H9 (cell line): ENCODE measurements at regions not wholly inside any gene's neighbourhood (a gene's known extent, or its start where the extent isn't known, plus 50 kb on each side); places are given as distances from the start of the nearest gene placed in this dataset.

Experiments used
- DNase-seq: peaks from one replicate; pipeline ENCODE4 v3.0.0-alpha.2; 2017
- H2AFZ ChIP-seq: one replicate; pipeline ENCODE4 v1.6.1; 2013; ENCODE audit warnings: mild to moderate bottlenecking, low read length, control low read depth, moderate library complexity
- H2AK5ac ChIP-seq: 2 replicates; pipeline ENCODE4 v1.6.1; 2013; ENCODE audit warnings: low read length, control low read depth, mixed read lengths; ENCODE audit not compliant: insufficient read length
- H2BK120ac ChIP-seq: one replicate; pipeline ENCODE4 v1.6.1; 2013; ENCODE audit warnings: low read depth, mild to moderate bottlenecking, low read length, control low read depth, inconsistent platforms; ENCODE audit not compliant: poor library complexity, severe bottlenecking
- H2BK12ac ChIP-seq: 2 replicates; pipeline ENCODE4 v1.6.1; 2013; ENCODE audit warnings: low read length, control low read depth, mixed read lengths, low read depth; ENCODE audit not compliant: insufficient read length
- H2BK15ac ChIP-seq: 2 replicates; pipeline ENCODE4 v1.6.1; 2013; ENCODE audit warnings: low read depth, low read length, control low read depth
- H2BK20ac ChIP-seq: one replicate; pipeline ENCODE4 v1.6.1; 2013; ENCODE audit warnings: low read depth, mild to moderate bottlenecking, low read length, control low read depth, inconsistent platforms; ENCODE audit not compliant: poor library complexity, severe bottlenecking
- H2BK5ac ChIP-seq: 2 replicates; pipeline ENCODE4 v1.6.1; 2013; ENCODE audit warnings: low read length, control low read depth, mixed read lengths; ENCODE audit not compliant: insufficient read length
- H3K14ac ChIP-seq: 2 replicates; pipeline ENCODE4 v1.6.1; 2013; ENCODE audit warnings: low read length, control low read depth; ENCODE audit not compliant: insufficient read depth
- H3K18ac ChIP-seq: 2 replicates; pipeline ENCODE4 v1.6.1; 2013; ENCODE audit warnings: low read depth, mild to moderate bottlenecking, mixed read lengths, low read length, control low read depth; ENCODE audit not compliant: insufficient read length
- H3K23ac ChIP-seq: 2 replicates; pipeline ENCODE4 v1.6.1; 2013; ENCODE audit warnings: low read length, control low read depth, mixed read lengths, low read depth; ENCODE audit not compliant: insufficient read length
- H3K23me2 ChIP-seq: 2 replicates; pipeline ENCODE4 v1.6.1; 2013; ENCODE audit warnings: low read depth, mild to moderate bottlenecking, mixed read lengths, low read length, control low read depth; ENCODE audit not compliant: insufficient read length, poor library complexity, severe bottlenecking
- H3K27ac ChIP-seq: 2 replicates; pipeline ENCODE4 v1.5.1; 2013; ENCODE audit warnings: low read length, control low read depth, mixed read lengths, low read depth; ENCODE audit not compliant: insufficient read length
- H3K27me3 ChIP-seq: 2 replicates; pipeline ENCODE4 v1.6.1; 2013; ENCODE audit warnings: low read length, control low read depth, inconsistent platforms; ENCODE audit not compliant: insufficient read depth
- H3K4ac ChIP-seq: 2 replicates; pipeline ENCODE4 v1.6.1; 2013; ENCODE audit warnings: low read depth, mild to moderate bottlenecking, control low read depth, inconsistent platforms, low read length, moderate library complexity
- H3K4me1 ChIP-seq: 2 replicates; pipeline ENCODE4 v1.6.1; 2013; ENCODE audit warnings: low read length, control low read depth, inconsistent platforms; ENCODE audit not compliant: insufficient read depth
- H3K4me2 ChIP-seq: 2 replicates; pipeline ENCODE4 v1.6.1; 2013; ENCODE audit warnings: low read length, control low read depth, mixed read lengths; ENCODE audit not compliant: insufficient read length, insufficient read depth
- H3K56ac ChIP-seq: 2 replicates; pipeline ENCODE4 v1.6.1; 2013; ENCODE audit warnings: low read depth, mild to moderate bottlenecking, mixed read lengths, low read length, control low read depth; ENCODE audit not compliant: insufficient read length
- H3K79me1 ChIP-seq: 2 replicates; pipeline ENCODE4 v1.6.1; 2013; ENCODE audit warnings: low read depth, mild to moderate bottlenecking, moderate library complexity, low read length, control low read depth, inconsistent platforms; ENCODE audit not compliant: insufficient read depth, poor library complexity, severe bottlenecking
- H3K79me2 ChIP-seq: 2 replicates; pipeline ENCODE4 v1.6.1; 2013; ENCODE audit warnings: low read length, control low read depth, inconsistent platforms; ENCODE audit not compliant: insufficient read depth
- H3K9ac ChIP-seq: 2 replicates; pipeline ENCODE4 v1.6.1; 2013; ENCODE audit warnings: low read length, control low read depth, mixed read lengths; ENCODE audit not compliant: insufficient read length; ENCODE audit errors: extremely low read depth
- H3K9me3 ChIP-seq: one replicate; pipeline ENCODE4 v1.6.1; 2013; ENCODE audit warnings: low read depth, low read length, inconsistent platforms; ENCODE audit not compliant: control insufficient read depth
- H3T11ph ChIP-seq: one replicate; pipeline ENCODE4 v1.6.1; 2013; ENCODE audit warnings: mild to moderate bottlenecking, low read length, control low read depth, inconsistent platforms
- H4K20me1 ChIP-seq: one replicate; pipeline ENCODE4 v1.6.1; 2013; ENCODE audit not compliant: control insufficient read depth, insufficient read length, insufficient read depth
- H4K5ac ChIP-seq: 2 replicates; pipeline ENCODE4 v1.6.1; 2013; ENCODE audit warnings: low read depth, mild to moderate bottlenecking, mixed read lengths, low read length, control low read depth; ENCODE audit not compliant: insufficient read length
- H4K8ac ChIP-seq: replicated peaks from 2 replicates; pipeline ENCODE4 v1.6.1; 2013; ENCODE audit warnings: low read length, control low read depth, mixed read lengths, low read depth; ENCODE audit not compliant: insufficient read length
- H4K91ac ChIP-seq: 2 replicates; pipeline ENCODE4 v1.6.1; 2013; ENCODE audit warnings: low read depth, mild to moderate bottlenecking, moderate library complexity, mixed read lengths, low read length, control low read depth; ENCODE audit not compliant: insufficient read length
- H3K27ac Mint-ChIP-seq, 3 experiments: 2 replicates in 2 of 3; 3 replicates in 1 of 3; pipeline ENCODE4 v1.8.0; 2020 to 2021; ENCODE audit warnings: mixed read lengths in 3 of 3, mild to moderate bottlenecking in 1 of 3, moderate library complexity in 1 of 3
- H3K27me3 Mint-ChIP-seq: 2 replicates; pipeline ENCODE4 v1.8.0; 2021; ENCODE audit warnings: low read depth, mild to moderate bottlenecking, moderate library complexity, mixed read lengths
- H3K36me3 Mint-ChIP-seq, 3 experiments: 2 replicates in 2 of 3; 3 replicates in 1 of 3; pipeline ENCODE4 v1.8.0; 2020 to 2021; ENCODE audit warnings: low read depth in 3 of 3, mixed read lengths in 3 of 3; ENCODE audit not compliant: insufficient read depth in 1 of 3
- H3K4me1 Mint-ChIP-seq, 2 experiments: 2 replicates each; pipeline ENCODE4 v1.8.0; 2020; ENCODE audit warnings: mixed read lengths in 2 of 2
- H3K4me3 Mint-ChIP-seq, 2 experiments: 2 replicates in 1 of 2; 3 replicates in 1 of 2; pipeline ENCODE4 v1.8.0; 2020 to 2021; ENCODE audit warnings: mild to moderate bottlenecking in 2 of 2, mixed read lengths in 2 of 2, moderate library complexity in 1 of 2
- H3K9me3 Mint-ChIP-seq, 2 experiments: 2 replicates in 1 of 2; 3 replicates in 1 of 2; pipeline ENCODE4 v1.8.0; 2020; ENCODE audit warnings: mild to moderate bottlenecking in 2 of 2, mixed read lengths in 2 of 2, moderate library complexity in 1 of 2
- WGBS: extraction: QIAGEN DNeasy Blood & Tissue Kit; methylation state at CpG from one replicate; pipeline ENCODE4 v1.1.7; 2013; ENCODE audit warnings: missing lambda C conversion rate, low lambda C conversion rate, mixed read lengths; ENCODE audit not compliant: insufficient read length; ENCODE audit errors: extremely low coverage; 5-methylcytosine and 5-hydroxymethylcytosine counted together
- TF ChIP-seq, protein P1 (sequence below): fragments of 200-600 bp; sonication (generic); conservative IDR thresholded peaks from 3 replicates; pipeline ENCODE4 v1.8.0; 2021; ENCODE audit warnings: antibody characterized with exemption, mild to moderate bottlenecking

DNA sequence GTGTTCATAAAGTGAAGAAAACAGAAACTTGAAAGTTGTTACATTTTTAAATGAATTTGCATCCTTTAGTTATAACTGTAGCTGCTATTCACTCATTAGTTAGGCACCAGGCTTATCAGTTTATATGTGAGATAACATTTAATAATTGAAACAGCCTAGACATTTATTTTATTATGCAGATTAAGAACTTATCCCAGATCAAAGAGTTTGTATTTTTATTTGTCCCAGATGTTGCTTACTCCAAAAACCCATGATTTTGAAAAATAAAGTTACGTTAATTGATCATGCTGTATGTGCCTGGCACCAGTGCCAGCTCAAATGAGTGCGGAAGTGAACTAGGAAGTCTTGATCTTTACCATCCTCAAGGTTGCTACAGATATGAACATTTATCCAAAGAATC, 172.7 kb upstream of the CARD18 start:
- no peaks in the 10 kb centered on the region for H3K9me3 Mint-ChIP-seq
- TF ChIP-seq, protein P1, sequence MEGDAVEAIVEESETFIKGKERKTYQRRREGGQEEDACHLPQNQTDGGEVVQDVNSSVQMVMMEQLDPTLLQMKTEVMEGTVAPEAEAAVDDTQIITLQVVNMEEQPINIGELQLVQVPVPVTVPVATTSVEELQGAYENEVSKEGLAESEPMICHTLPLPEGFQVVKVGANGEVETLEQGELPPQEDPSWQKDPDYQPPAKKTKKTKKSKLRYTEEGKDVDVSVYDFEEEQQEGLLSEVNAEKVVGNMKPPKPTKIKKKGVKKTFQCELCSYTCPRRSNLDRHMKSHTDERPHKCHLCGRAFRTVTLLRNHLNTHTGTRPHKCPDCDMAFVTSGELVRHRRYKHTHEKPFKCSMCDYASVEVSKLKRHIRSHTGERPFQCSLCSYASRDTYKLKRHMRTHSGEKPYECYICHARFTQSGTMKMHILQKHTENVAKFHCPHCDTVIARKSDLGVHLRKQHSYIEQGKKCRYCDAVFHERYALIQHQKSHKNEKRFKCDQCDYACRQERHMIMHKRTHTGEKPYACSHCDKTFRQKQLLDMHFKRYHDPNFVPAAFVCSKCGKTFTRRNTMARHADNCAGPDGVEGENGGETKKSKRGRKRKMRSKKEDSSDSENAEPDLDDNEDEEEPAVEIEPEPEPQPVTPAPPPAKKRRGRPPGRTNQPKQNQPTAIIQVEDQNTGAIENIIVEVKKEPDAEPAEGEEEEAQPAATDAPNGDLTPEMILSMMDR: no peak
- no CpG with 5 or more reads among the region's 2 CpGs for WGBS

More for the DNA sequence above, 172.7 kb upstream of the CARD18 start:
- Histone ChIP-seq H2BK15ac (no peak overlapping the region), H3K4me1 (no peaks in the 10 kb centered on the region), H3K9me3 (no peaks in the 10 kb centered on the region), H2BK12ac (no peak overlapping the region), H2AFZ (no peak overlapping the region), H3K18ac (no peak overlapping the region), H3K56ac (no peak overlapping the region), H4K5ac (no peak overlapping the region), H3K14ac (no peak overlapping the region), H3K79me2 (no peaks in the 10 kb centered on the region), H2BK5ac (no peak overlapping the region), H3K79me1 (no peaks in the 10 kb centered on the region), H3K23ac (no peak overlapping the region), H2BK20ac (no peak overlapping the region), H2AK5ac (no peak overlapping the region), H3K9ac (no peak overlapping the region), H4K20me1 (no peaks in the 10 kb centered on the region), H4K8ac (no peak overlapping the region), H3K23me2 (no peaks in the 10 kb centered on the region), H2BK120ac (no peak overlapping the region), H3K27me3 (no peaks in the 10 kb centered on the region), H4K91ac (no peak overlapping the region), H3K27ac (no peak overlapping the region), H3K4me2 (no peak overlapping the region), H3K4ac (no peak overlapping the region), H3T11ph (no peak overlapping the region)
- no peak for DNase-seq
- no peaks in the 10 kb centered on the region for H3K4me1 Mint-ChIP-seq
- no peaks in the 10 kb centered on the region for H3K36me3 Mint-ChIP-seq
- no peak overlapping the region for H3K27ac Mint-ChIP-seq
- no peak overlapping the region for H3K4me3 Mint-ChIP-seq
- H3K27me3 Mint-ChIP-seq: no peaks in the 10 kb centered on the region
